HG02642 (cell line): ENCODE measurements at regions not wholly inside any gene's neighbourhood (a gene's known extent, or its start where the extent isn't known, plus 50 kb on each side); places are given as distances from the start of the nearest gene placed in this dataset.
A peak's percentile ranks its signal among the peaks of the same experiment; 100 is the strongest.

ENCODE experiments used
- ATAC-seq: cut with Tn5 transposase; IDR thresholded peaks from one replicate; pipeline ENCODE4 v1.9.1; 2021; ENCODE audit warnings: mild to moderate bottlenecking; ENCODE audit not compliant: unreplicated experiment, poor library complexity

GRCh38 chr4:35820003-35820402 lies 424.3 kb downstream of the ARAP2 start:
- ATAC-seq: no peak

DNA sequence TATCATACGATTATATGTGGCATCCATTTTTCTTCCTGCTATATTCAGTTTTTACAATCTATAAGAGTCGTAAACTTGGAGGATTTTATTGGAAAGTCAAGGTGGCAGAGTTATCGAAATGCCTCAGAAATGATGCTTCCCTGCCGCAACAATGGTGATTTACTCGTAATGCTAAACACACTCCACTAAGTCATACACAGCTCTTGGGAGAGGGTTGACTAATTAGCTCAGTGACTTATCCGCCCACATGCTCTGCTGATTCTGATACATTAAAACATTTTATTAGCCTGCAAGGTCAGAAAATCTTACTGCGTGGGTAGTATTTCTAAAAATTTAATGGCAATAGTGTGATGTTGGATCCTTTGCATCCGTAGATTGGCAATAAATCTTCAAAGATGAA lies 420.1 kb downstream of the ARAP2 start:
- no peak for ATAC-seq

GRCh38 chr4:35835893-35836292 lies 408.4 kb downstream of the ARAP2 start:
- no peak for ATAC-seq

- ATAC-seq: no peak
These were observed 407.7 kb downstream of the ARAP2 start for GRCh38 chr4:35836596-35836995.

- no peak for ATAC-seq
These were observed 377.3 kb downstream of the ARAP2 start for GRCh38 chr4:35867057-35867456.

- no peak for ATAC-seq
These were observed 372.0 kb downstream of the ARAP2 start for GRCh38 chr4:35872273-35872672.

GRCh38 chr4:35879479-35879878 lies 364.8 kb downstream of the ARAP2 start:
- no peak for ATAC-seq

GRCh38 chr4:35883108-35883507 lies 361.2 kb downstream of the ARAP2 start:
- no peak for ATAC-seq

GRCh38 chr4:35884714-35885480 lies 359.4 kb downstream of the ARAP2 start:
- ATAC-seq: no peak

DNA sequence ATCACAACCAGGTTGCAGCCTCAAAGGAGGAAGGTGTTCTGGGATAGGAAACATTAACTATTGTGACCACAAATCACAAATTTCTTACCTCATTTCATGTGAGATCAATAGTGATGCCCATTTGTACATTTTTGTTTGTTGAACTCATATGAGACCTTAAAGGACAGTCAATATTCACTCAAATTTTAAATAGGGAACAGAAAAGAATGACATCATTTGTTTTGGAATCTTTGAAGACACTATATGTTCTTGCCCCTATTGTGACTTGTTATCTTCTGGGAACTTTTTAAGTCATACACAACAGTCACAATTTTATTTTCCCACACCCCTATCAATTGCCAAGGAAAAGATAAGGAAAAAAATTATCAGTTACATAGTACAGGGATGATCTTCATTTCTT lies 346.5 kb downstream of the ARAP2 start:
- no peak for ATAC-seq

GRCh38 chr4:35900286-35901243 lies 343.7 kb downstream of the ARAP2 start:
- ATAC-seq: no peak

GRCh38 chr4:35912174-35912573 lies 332.1 kb downstream of the ARAP2 start:
- peak; percentile 85 for ATAC-seq

- no peak for ATAC-seq
These were observed 325.8 kb downstream of the ARAP2 start for GRCh38 chr4:35918491-35918977.

GRCh38 chr4:35925806-35926205 lies 318.5 kb downstream of the ARAP2 start:
- ATAC-seq: peak; percentile 76

DNA sequence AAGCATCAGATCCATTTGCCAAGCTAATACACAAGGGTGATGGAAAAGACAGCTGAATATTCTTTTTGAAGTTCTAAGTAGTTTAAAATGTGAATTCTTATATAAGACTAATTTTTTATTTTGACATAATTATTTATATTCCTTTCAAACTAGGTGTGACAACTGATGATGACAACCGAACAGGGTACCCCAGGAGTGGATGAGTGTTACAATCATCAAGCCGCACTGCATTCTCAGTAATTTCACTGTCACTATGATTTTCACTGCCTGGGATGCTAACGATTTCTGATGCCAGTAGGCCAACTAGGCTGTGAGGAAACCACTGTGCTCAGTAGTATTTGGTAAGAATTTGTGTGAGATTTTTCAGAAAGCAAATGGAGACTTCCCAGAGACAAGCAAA lies 317.5 kb downstream of the ARAP2 start:
- ATAC-seq: no peak

DNA sequence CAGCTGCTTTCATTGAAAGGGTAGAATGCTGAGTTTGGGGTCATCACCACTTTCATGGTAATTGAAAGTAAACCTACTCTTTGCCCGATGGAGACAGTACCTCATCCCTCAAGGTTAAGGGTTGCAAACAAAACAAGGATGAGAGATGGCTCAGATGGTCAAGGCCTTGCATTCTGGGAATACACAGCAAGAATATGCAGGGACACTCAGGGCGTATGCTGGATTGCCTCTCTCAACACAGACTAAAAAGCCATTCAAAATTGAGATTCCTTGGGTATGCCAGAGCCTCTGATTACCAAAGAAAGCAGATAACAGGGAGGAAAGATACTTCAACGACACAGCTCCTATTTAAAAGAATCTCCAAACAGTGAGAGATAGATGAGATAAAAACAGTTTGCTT lies 310.4 kb downstream of the ARAP2 start:
- ATAC-seq: no peak

GRCh38 chr4:35934320-35934981 lies 309.9 kb downstream of the ARAP2 start:
- no peak for ATAC-seq

DNA sequence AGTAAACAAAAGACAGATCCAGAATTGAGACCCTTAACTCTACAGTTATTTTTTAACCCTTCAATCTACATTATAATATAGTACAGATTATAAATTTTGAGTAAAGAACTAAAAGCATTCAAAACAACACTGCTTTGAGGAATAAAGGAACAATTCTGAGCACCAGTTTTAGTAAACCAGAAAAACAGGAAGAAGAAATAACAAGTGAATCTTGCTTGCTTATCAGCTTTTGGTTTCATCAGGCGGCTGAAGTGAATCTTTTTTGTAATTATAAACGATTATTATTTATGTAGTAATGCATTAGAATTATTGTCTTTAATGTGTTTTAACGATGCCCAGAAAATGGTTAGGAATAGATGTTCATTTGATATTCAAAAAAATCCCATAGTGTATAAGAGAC lies 305.4 kb downstream of the ARAP2 start:
- ATAC-seq: no peak

DNA sequence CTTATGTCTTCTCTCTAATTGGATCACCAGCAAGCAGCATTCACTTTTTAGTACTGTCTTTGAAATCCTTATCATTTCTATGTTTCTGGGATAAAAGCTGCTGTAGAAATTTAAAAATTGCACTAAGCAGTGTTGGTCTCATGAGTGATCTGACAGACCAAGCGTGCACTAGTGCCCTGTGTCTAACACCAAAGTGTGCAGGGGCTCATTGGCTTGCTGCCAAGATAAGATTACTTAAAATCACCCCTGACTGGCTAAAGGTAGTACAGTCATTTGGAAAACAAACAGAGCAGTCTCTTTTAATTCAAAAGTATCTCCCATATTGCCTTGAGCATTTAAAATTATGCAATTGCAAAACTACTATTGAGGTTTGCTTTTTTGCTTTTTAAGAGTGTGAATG lies 304.6 kb downstream of the ARAP2 start:
- no peak for ATAC-seq

DNA sequence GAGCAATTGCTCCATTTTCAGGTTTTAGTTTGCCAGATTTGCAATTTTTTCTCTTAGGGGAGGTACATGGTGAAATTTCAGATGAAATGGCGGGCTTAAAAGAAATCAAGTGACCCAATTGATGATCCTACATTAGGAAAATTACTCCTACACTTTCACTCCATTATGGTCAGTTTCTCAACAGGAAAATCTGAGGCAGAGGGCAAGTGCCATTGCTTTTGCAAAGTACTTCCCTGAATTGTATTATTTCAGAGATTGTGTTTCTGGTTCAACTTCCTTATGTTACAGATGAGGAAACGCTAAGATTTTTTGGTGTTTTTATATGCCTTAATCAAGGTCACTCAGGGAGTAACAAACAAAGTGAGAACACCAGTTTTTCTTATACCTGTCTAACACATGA lies 302.2 kb downstream of the ARAP2 start:
- no peak for ATAC-seq

DNA sequence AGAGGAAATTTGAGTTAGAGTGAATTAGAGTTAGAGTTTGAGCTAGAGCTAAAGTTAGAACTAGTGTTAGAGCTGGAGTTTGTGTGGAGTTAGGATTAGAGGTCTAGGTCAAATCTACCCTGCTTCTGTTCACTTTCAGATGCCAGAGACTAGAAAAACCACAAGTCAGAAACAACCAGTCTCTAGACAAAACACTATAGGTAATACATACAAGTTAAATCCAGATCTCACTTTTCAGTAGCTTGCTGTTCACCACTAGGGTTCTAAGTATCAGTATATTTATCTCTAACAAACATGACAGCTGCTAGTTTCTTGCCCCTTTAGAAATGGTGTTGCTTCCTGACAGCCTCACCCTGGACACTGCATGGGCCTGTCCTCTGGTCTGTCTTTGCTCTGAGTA lies 300.7 kb downstream of the ARAP2 start:
- no peak for ATAC-seq
